Pons (tissue), 1 donor: ENCODE measurements at regions not wholly inside any gene's neighbourhood (a gene's known extent, or its start where the extent isn't known, plus 50 kb on each side); places are given as distances from the start of the nearest gene placed in this dataset.
"Not testable (repeated sequence)": the region's sequence is repeated elsewhere in the genome, so short reads cannot be mapped to it uniquely, and the experiment has no call there.

Experiments used
- DNase-seq: peaks from one replicate; pipeline ENCODE4 v3.0.0-alpha.2; 2016; ENCODE audit warnings: low spot score

- no peak for DNase-seq
Measured at GRCh38 chr5:98205691-98206461, 567.6 kb upstream of the RGMB start.

- DNase-seq, result no peak
Measured at GRCh38 chr5:98206566-98206965, 566.9 kb upstream of the RGMB start.

GRCh38 chr5:98209418-98209817 is 564.0 kb upstream of the RGMB start:
- DNase-seq, result no peak

- DNase-seq, result no peak
Measured at GRCh38 chr5:98214240-98215051, 559.0 kb upstream of the RGMB start.

GRCh38 chr5:98217138-98217537 is 556.3 kb upstream of the RGMB start:
- DNase-seq, result no peak

- DNase-seq, result no peak
Measured at GRCh38 chr5:98218838-98219237, 554.6 kb upstream of the RGMB start.

- DNase-seq, result no peak
Measured at GRCh38 chr5:98227489-98227888, 546.0 kb upstream of the RGMB start.

GRCh38 chr5:98231089-98231488 is 542.4 kb upstream of the RGMB start:
- no peak for DNase-seq

- DNase-seq, result not testable (repeated sequence)
Measured at GRCh38 chr5:98237794-98238193, 535.7 kb upstream of the RGMB start.

GRCh38 chr5:98243972-98244371 is 529.5 kb upstream of the RGMB start:
- DNase-seq, result no peak

- no peak for DNase-seq
Measured at GRCh38 chr5:98248949-98249348, 524.5 kb upstream of the RGMB start.

GRCh38 chr5:98258939-98259338 is 514.5 kb upstream of the RGMB start:
- DNase-seq, result no peak

GRCh38 chr5:98259595-98259994 is 513.9 kb upstream of the RGMB start:
- no peak for DNase-seq

- no peak for DNase-seq
Measured at GRCh38 chr5:98263084-98263483, 510.4 kb upstream of the RGMB start.

- DNase-seq, result no peak
Measured at GRCh38 chr5:98268162-98268860, 505.2 kb upstream of the RGMB start.

- no peak for DNase-seq
Measured at GRCh38 chr5:98275980-98276379, 497.5 kb upstream of the RGMB start.

- no peak for DNase-seq
Measured at GRCh38 chr5:98282521-98282920, 490.9 kb upstream of the RGMB start.

- no peak for DNase-seq
Measured at GRCh38 chr5:98292496-98292895, 481.0 kb upstream of the RGMB start.

- DNase-seq, result no peak
Measured at GRCh38 chr5:98296426-98296825, 477.0 kb upstream of the RGMB start.

GRCh38 chr5:98299435-98299834 is 474.0 kb upstream of the RGMB start:
- DNase-seq, result no peak

- DNase-seq, result peak; percentile 78
Measured at GRCh38 chr5:98301547-98301946, 471.9 kb upstream of the RGMB start.

- DNase-seq, result no peak
Measured at GRCh38 chr5:98307811-98308210, 465.7 kb upstream of the RGMB start.

GRCh38 chr5:98308231-98308630 is 465.2 kb upstream of the RGMB start:
- DNase-seq, result no peak
